ENCODE measurements at regions not wholly inside any gene's neighbourhood (a gene's known extent, or its start where the extent isn't known, plus 50 kb on each side); places are given as distances from the start of the nearest gene placed in this dataset.

DNA sequence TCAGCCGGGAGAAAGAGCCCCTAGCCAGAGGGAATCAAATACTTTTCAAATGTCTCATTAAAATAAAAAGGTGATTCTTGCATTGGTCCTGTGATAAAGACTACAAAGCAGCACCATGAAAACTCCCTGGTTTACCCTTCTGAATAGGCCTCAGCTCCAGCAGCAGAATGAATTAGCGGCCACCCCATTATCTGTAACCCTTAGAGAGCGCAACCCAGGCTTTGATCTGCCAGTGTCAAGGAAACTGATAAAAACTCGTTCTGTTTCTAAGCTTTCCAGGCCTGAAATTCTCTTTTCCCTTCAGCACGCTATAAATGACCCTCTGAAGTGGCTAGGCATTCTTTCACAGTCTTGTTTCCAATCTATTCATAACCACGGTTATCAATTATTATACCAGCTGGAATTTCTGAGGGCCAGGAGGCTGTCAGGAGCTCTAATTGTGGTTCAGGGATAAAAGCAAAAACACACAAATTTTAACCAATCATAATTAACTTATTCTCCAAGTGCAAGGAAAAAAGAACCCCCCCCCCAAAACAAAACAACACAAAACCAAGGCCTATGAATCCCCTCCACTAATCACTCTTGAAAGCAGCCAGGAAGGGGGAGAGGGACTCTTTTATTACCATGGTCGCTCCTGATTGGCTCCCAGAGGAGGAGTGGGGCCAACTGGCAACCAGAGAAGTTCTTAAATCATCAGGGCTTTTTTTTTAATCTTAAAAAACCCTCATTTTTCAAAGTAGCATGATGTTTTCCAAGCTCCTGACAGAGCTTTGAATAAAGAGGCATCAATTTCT lies 258.9 kb downstream of the CYRIA start:
- H3K27ac ChIP-seq (ENCODE audit: low read length): no peak overlapping the region
- H4K20me1 ChIP-seq (ENCODE audit: insufficient read depth): no peaks in the 10 kb centered on the region
- no peaks in the 10 kb centered on the region for H3K27me3 ChIP-seq (ENCODE audit: insufficient read depth, low read depth, low read length)
- H3K4me3 ChIP-seq (ENCODE audit: low read length): no peak overlapping the region
- H3K4me2 ChIP-seq (ENCODE audit: low read length): no peak overlapping the region
- H3K9me3 ChIP-seq (ENCODE audit: low read length): no peaks in the 10 kb centered on the region
- H2AFZ ChIP-seq (ENCODE audit: low read depth, low read length): no peak overlapping the region
- no peaks in the 10 kb centered on the region for H3K79me2 ChIP-seq (replicated peaks; ENCODE audit: insufficient read depth, low read length)
- H3K9me2 ChIP-seq (ENCODE audit: insufficient read depth, low read length): no peaks in the 10 kb centered on the region
- peaks cover 3% of the 10 kb centered on the region for H3F3A ChIP-seq (ENCODE audit: insufficient read depth, low read length, poor library complexity, severe bottlenecking)
- no peak overlapping the region for H3K9ac ChIP-seq (ENCODE audit: low read length)
- H3K36me3 ChIP-seq (ENCODE audit: insufficient read depth, low read length): no peaks in the 10 kb centered on the region
- TF ChIP-seq POLR2AphosphoS5 (IDR thresholded peaks at IDR 0.05) (no peak), TAF1 (IDR thresholded peaks at IDR 0.05; ENCODE audit: low read depth) (no peak), EZH2 (IDR thresholded peaks at IDR 0.05; ENCODE audit: borderline replicate concordance, insufficient read depth, low read length, poor library complexity, severe bottlenecking) (no peak), RAD21 (conservative IDR thresholded peaks at IDR 0.05) (no peak), EP300 (conservative IDR thresholded peaks at IDR 0.05; ENCODE audit: poor library complexity, severe bottlenecking) (no peak), MXI1 (conservative IDR thresholded peaks at IDR 0.05; ENCODE audit: poor library complexity, severe bottlenecking) (no peak), SMC3 (conservative IDR thresholded peaks at IDR 0.05; ENCODE audit: poor library complexity) (no peak)
- TF ChIP-seq, protein P1, sequence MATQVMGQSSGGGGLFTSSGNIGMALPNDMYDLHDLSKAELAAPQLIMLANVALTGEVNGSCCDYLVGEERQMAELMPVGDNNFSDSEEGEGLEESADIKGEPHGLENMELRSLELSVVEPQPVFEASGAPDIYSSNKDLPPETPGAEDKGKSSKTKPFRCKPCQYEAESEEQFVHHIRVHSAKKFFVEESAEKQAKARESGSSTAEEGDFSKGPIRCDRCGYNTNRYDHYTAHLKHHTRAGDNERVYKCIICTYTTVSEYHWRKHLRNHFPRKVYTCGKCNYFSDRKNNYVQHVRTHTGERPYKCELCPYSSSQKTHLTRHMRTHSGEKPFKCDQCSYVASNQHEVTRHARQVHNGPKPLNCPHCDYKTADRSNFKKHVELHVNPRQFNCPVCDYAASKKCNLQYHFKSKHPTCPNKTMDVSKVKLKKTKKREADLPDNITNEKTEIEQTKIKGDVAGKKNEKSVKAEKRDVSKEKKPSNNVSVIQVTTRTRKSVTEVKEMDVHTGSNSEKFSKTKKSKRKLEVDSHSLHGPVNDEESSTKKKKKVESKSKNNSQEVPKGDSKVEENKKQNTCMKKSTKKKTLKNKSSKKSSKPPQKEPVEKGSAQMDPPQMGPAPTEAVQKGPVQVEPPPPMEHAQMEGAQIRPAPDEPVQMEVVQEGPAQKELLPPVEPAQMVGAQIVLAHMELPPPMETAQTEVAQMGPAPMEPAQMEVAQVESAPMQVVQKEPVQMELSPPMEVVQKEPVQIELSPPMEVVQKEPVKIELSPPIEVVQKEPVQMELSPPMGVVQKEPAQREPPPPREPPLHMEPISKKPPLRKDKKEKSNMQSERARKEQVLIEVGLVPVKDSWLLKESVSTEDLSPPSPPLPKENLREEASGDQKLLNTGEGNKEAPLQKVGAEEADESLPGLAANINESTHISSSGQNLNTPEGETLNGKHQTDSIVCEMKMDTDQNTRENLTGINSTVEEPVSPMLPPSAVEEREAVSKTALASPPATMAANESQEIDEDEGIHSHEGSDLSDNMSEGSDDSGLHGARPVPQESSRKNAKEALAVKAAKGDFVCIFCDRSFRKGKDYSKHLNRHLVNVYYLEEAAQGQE (IDR thresholded peaks at IDR 0.05; ENCODE audit: borderline replicate concordance): no peak
- TF ChIP-seq, protein P2, sequence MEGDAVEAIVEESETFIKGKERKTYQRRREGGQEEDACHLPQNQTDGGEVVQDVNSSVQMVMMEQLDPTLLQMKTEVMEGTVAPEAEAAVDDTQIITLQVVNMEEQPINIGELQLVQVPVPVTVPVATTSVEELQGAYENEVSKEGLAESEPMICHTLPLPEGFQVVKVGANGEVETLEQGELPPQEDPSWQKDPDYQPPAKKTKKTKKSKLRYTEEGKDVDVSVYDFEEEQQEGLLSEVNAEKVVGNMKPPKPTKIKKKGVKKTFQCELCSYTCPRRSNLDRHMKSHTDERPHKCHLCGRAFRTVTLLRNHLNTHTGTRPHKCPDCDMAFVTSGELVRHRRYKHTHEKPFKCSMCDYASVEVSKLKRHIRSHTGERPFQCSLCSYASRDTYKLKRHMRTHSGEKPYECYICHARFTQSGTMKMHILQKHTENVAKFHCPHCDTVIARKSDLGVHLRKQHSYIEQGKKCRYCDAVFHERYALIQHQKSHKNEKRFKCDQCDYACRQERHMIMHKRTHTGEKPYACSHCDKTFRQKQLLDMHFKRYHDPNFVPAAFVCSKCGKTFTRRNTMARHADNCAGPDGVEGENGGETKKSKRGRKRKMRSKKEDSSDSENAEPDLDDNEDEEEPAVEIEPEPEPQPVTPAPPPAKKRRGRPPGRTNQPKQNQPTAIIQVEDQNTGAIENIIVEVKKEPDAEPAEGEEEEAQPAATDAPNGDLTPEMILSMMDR (IDR thresholded peaks at IDR 0.05; ENCODE audit: poor library complexity, severe bottlenecking): no peak

DNA sequence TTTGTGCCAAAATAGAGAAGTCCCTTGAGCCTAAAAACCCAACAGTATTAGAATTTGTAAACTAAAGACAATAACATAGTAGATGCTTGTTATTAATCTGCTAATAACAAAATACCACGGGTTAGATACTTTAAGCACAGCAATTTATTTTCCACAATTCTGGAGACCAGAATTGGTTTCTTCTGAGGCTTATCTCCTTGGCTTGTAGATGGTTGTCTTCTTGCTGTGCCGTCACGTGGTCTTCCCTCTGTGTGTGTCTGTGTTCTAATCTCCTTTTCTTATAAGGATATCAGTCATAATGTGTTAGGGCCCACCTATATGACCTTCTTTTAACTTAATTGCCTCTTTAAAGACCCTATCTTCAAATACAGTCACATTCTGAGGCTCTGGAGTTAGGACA lies 260.1 kb downstream of the CYRIA start:
- Histone ChIP-seq H3K36me3 (ENCODE audit: insufficient read depth, low read length) (no peaks in the 10 kb centered on the region), H3K9me3 (ENCODE audit: low read length) (no peaks in the 10 kb centered on the region), H2AFZ (ENCODE audit: low read depth, low read length) (no peak overlapping the region), H3K4me2 (ENCODE audit: low read length) (no peak overlapping the region), H3K27ac (ENCODE audit: low read length) (no peak overlapping the region), H3F3A (ENCODE audit: insufficient read depth, low read length, poor library complexity, severe bottlenecking) (peaks cover 3% of the 10 kb centered on the region), H3K79me2 (replicated peaks; ENCODE audit: insufficient read depth, low read length) (no peaks in the 10 kb centered on the region), H3K9ac (ENCODE audit: low read length) (no peak overlapping the region), H3K9me2 (ENCODE audit: insufficient read depth, low read length) (no peaks in the 10 kb centered on the region), H3K27me3 (ENCODE audit: insufficient read depth, low read depth, low read length) (no peaks in the 10 kb centered on the region), H4K20me1 (ENCODE audit: insufficient read depth) (no peaks in the 10 kb centered on the region), H3K4me3 (ENCODE audit: low read length) (no peak overlapping the region)
- TF ChIP-seq, protein P1 (IDR thresholded peaks at IDR 0.05; ENCODE audit: borderline replicate concordance): no peak
- TF ChIP-seq EZH2 (IDR thresholded peaks at IDR 0.05; ENCODE audit: borderline replicate concordance, insufficient read depth, low read length, poor library complexity, severe bottlenecking) (no peak), POLR2AphosphoS5 (IDR thresholded peaks at IDR 0.05) (no peak), RAD21 (conservative IDR thresholded peaks at IDR 0.05) (no peak), TAF1 (IDR thresholded peaks at IDR 0.05; ENCODE audit: low read depth) (no peak), EP300 (conservative IDR thresholded peaks at IDR 0.05; ENCODE audit: poor library complexity, severe bottlenecking) (no peak), MXI1 (conservative IDR thresholded peaks at IDR 0.05; ENCODE audit: poor library complexity, severe bottlenecking) (no peak), SMC3 (conservative IDR thresholded peaks at IDR 0.05; ENCODE audit: poor library complexity) (no peak)
- TF ChIP-seq, protein P2 (IDR thresholded peaks at IDR 0.05; ENCODE audit: poor library complexity, severe bottlenecking): no peak
